ENCODE measurements at regions not wholly inside any gene's neighbourhood (a gene's known extent, or its start where the extent isn't known, plus 50 kb on each side); places are given as distances from the start of the nearest gene placed in this dataset.

DNA sequence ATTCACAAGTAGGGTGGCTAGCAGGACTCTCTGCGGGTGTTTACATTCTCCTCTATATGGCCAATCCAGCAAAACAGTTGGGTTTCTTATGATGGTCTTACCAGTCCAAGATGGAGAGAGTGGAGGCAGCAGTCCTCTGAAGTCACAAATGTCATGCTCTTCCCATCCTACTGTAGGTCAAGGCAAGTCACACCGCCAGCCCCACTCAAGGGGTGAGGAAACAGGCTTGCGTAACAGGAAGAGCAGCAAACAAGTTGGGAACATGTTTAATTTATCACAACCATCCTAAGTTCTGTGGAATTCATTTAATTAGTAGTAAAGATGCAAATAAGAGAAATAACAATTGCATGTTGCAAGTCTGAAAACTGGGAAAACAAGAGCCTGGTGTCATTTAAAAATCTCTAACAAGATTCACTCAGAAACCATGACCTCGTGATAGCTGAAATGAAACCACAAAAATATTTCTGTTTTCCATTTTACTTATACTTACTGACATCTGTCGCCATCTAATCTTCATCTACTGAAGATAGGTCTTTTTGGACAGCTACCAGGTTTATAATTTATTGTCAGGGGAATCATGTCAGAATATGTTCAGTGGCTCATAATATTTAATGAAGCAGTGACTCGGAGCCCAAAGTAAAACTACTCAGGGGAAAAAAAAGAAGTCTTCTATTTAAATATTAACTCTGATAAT is 349.1 kb upstream of the FMN2 start:
- Mint-ChIP-seq H3K36me3 (ENCODE audit: low read depth) (no peaks in the 10 kb centered on the region), H3K4me3 (no peak overlapping the region), H3K27ac (no peak overlapping the region), H3K4me1 (ENCODE audit: low read depth) (peaks cover 13% of the 10 kb centered on the region), H3K27me3 (no peaks in the 10 kb centered on the region), H3K9me3 (peaks cover 8% of the 10 kb centered on the region)
- ChIA-PET CTCF (no interaction called here), POLR2A (no interaction called here)
- DNase-seq (no peak), ATAC-seq (no peak)
- intact Hi-C loops (cut with micrococcal nuclease): no loop called here
- TF ChIP-seq, protein P1, sequence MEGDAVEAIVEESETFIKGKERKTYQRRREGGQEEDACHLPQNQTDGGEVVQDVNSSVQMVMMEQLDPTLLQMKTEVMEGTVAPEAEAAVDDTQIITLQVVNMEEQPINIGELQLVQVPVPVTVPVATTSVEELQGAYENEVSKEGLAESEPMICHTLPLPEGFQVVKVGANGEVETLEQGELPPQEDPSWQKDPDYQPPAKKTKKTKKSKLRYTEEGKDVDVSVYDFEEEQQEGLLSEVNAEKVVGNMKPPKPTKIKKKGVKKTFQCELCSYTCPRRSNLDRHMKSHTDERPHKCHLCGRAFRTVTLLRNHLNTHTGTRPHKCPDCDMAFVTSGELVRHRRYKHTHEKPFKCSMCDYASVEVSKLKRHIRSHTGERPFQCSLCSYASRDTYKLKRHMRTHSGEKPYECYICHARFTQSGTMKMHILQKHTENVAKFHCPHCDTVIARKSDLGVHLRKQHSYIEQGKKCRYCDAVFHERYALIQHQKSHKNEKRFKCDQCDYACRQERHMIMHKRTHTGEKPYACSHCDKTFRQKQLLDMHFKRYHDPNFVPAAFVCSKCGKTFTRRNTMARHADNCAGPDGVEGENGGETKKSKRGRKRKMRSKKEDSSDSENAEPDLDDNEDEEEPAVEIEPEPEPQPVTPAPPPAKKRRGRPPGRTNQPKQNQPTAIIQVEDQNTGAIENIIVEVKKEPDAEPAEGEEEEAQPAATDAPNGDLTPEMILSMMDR (IDR thresholded peaks at IDR 0.05): no peak

DNA sequence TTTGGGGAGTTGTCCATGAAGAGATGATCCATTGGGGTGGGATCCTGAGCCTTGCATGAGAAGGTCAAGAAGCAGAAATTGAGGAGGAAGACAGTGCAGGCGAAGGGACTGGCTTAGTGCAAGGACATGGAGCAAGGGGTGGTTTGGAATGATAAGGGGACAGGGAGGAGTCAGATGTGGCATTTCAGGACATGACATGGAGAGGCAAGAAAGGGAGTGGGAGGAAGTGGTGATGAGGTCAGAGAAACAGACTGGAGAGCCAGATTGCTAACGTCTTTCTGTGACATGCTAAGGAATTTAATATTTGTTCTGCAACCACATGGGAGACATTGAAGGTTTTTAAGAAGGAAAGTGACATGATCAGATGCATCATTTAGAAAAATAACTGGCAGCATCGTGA is 346.8 kb upstream of the FMN2 start:
- intact Hi-C loops (cut with micrococcal nuclease): no loop called here
- Mint-ChIP-seq H3K4me3 (no peak overlapping the region), H3K27ac (no peak overlapping the region), H3K27me3 (no peaks in the 10 kb centered on the region), H3K36me3 (ENCODE audit: low read depth) (no peaks in the 10 kb centered on the region), H3K4me1 (ENCODE audit: low read depth) (peaks cover 10% of the 10 kb centered on the region), H3K9me3 (peaks cover 6% of the 10 kb centered on the region)
- ChIA-PET POLR2A (no interaction called here), CTCF (no interaction called here)
- ATAC-seq (no peak), DNase-seq (no peak)
- TF ChIP-seq, protein P1 (IDR thresholded peaks at IDR 0.05): no peak

DNA sequence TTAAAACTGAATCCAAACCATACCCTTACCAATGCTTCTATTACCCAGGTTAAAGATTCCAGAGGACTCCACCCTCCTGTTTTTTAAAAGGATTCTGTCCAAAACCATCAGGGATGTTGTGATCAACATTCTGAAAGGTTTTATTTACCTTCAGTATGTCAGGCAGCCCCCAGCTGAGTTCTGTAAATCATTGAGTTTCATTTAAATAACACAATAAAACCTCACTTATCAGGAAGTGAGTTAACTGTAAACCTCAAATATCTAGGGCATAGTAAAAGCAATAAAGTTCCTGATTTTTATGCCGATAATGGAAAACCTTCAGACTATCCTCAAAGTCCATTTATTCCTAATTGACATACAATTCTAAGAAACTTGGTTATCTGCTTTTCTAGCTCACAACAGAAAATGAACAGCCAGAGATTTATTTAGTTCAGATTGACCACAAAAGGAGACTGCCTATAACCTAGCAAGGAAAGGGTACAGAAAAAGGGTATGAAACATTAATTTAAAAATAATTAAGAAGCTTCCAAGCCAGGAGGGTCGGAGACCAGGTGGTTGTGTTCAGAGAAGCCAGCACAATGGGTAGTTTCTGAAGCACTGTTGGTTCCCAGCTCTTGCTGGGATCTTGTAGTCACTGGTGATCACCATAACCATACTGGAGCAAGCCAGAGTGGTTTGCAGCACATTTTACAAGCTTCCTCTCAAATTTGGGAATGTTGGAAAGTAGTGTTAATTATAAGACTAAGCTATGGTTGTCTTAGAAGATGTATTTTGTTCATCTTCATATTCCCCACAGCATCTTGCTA is 336.4 kb upstream of the FMN2 start:
- TF ChIP-seq, protein P1 (IDR thresholded peaks at IDR 0.05): no peak
- CTCF ChIA-PET: interaction anchor here (1.2 kb wide), 1 partner anchor 8 kb away, joined by 3 read pairs; no protein-coding TSS in a partner anchor
- H3K27me3 Mint-ChIP-seq: no peaks in the 10 kb centered on the region
- POLR2A ChIA-PET: no interaction called here
- DNase-seq: no peak
- intact Hi-C loops (cut with micrococcal nuclease): no loop called here
- no peak overlapping the region for H3K4me3 Mint-ChIP-seq
- H3K9me3 Mint-ChIP-seq: no peaks in the 10 kb centered on the region
- ATAC-seq: no peak
- H3K27ac Mint-ChIP-seq: no peak overlapping the region
- H3K4me1 Mint-ChIP-seq (ENCODE audit: low read depth): no peaks in the 10 kb centered on the region
- no peaks in the 10 kb centered on the region for H3K36me3 Mint-ChIP-seq (ENCODE audit: low read depth)

DNA sequence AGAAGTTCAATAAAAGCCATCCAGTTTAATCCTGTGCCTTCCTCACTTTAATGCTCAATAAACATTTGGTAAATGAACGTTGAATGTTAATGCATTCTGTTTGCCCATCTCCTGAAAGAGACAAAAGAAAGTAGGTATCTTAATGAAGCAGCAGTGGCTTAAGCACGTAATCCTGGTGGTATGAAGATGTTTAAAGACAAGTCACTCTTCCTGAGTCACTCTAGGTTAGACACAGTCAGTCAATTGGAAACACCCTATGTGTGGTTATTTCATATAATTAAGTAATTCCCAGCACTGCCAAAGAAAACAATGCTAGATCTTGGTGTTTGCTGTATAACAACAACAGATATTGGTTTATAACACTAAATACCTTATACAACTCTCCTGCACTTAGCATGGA is 334.0 kb upstream of the FMN2 start:
- H3K4me3 Mint-ChIP-seq: no peak overlapping the region
- no peaks in the 10 kb centered on the region for H3K4me1 Mint-ChIP-seq (ENCODE audit: low read depth)
- H3K27ac Mint-ChIP-seq: no peak overlapping the region
- intact Hi-C loops (cut with micrococcal nuclease): no loop called here
- H3K27me3 Mint-ChIP-seq: no peaks in the 10 kb centered on the region
- no peaks in the 10 kb centered on the region for H3K36me3 Mint-ChIP-seq (ENCODE audit: low read depth)
- ChIA-PET CTCF (no interaction called here), POLR2A (no interaction called here)
- TF ChIP-seq, protein P1 (IDR thresholded peaks at IDR 0.05): no peak
- ATAC-seq (no peak), DNase-seq (no peak)
- no peaks in the 10 kb centered on the region for H3K9me3 Mint-ChIP-seq

DNA sequence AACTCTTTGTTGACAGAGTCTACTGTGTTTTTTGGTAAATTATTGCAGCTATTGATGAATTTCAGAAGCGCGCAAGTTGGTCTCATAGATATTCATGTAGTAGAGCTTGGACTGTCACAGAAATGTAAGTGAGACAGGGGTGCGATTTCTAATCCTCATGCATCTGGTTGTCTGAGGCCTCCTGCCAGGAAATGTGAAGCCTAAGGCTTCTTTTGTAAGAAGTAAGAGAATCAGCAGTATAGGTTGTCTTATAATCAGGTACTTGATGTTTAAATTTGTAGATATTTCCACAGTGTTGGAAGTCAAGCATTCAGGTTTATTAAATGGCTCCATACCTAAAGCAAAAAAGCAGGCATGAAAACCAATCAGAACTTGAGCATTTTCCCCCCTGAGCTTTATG is 332.9 kb upstream of the FMN2 start:
- intact Hi-C loops (cut with micrococcal nuclease): no loop called here
- TF ChIP-seq, protein P1 (IDR thresholded peaks at IDR 0.05): no peak
- Mint-ChIP-seq H3K9me3 (no peaks in the 10 kb centered on the region), H3K4me3 (no peak overlapping the region), H3K4me1 (ENCODE audit: low read depth) (no peaks in the 10 kb centered on the region), H3K27me3 (no peaks in the 10 kb centered on the region), H3K27ac (no peak overlapping the region), H3K36me3 (ENCODE audit: low read depth) (no peaks in the 10 kb centered on the region)
- DNase-seq (no peak), ATAC-seq (no peak)
- POLR2A ChIA-PET: no interaction called here
- CTCF ChIA-PET: no interaction called here

Measured in activated CD8-positive, alpha-beta T cell treated with anti-CD3 and anti-CD28 coated beads for 36 hours (primary cell).